CMK (cell line): ENCODE measurements at regions not wholly inside any gene's neighbourhood (a gene's known extent, or its start where the extent isn't known, plus 50 kb on each side); places are given as distances from the start of the nearest gene placed in this dataset.

Experiments
- DNase-seq: peaks from one replicate; pipeline ENCODE4 v3.0.0-alpha.2; 2010; ENCODE audit warnings: low read depth

GRCh38 chr7:26487780-26488515, 196.3 kb downstream of the SNX10 start:
- DNase-seq, result no peak

- no peak for DNase-seq
These were observed 197.7 kb downstream of the SNX10 start for GRCh38 chr7:26489391-26489790.

GRCh38 chr7:26489906-26490639, 198.4 kb downstream of the SNX10 start:
- DNase-seq, result no peak

- DNase-seq, result no peak
These were observed 199.3 kb downstream of the SNX10 start for GRCh38 chr7:26490640-26491624.

GRCh38 chr7:26492816-26493215, 201.2 kb downstream of the SNX10 start:
- no peak for DNase-seq

- DNase-seq, result no peak
These were observed 202.2 kb downstream of the SNX10 start for GRCh38 chr7:26493737-26494428.

- DNase-seq, result no peak
These were observed 203.9 kb downstream of the SNX10 start for GRCh38 chr7:26495569-26495968.

- no peak for DNase-seq
These were observed 206.3 kb downstream of the SNX10 start for GRCh38 chr7:26497801-26498596.

- no peak for DNase-seq
These were observed 207.7 kb downstream of the SNX10 start for GRCh38 chr7:26499315-26499897.

- DNase-seq, result no peak
These were observed 209.2 kb downstream of the SNX10 start for GRCh38 chr7:26500749-26501352.

GRCh38 chr7:26504411-26505120, 212.9 kb downstream of the SNX10 start:
- peak; percentile 14 for DNase-seq

GRCh38 chr7:26506196-26506595, 214.5 kb downstream of the SNX10 start:
- no peak for DNase-seq

- no peak for DNase-seq
These were observed 215.7 kb downstream of the SNX10 start for GRCh38 chr7:26507108-26507987.

GRCh38 chr7:26508481-26508880, 216.8 kb downstream of the SNX10 start:
- no peak for DNase-seq

GRCh38 chr7:26508917-26509316, 217.3 kb downstream of the SNX10 start:
- no peak for DNase-seq

GRCh38 chr7:26510231-26510957, 218.7 kb downstream of the SNX10 start:
- no peak for DNase-seq

GRCh38 chr7:26511866-26512265, 220.2 kb downstream of the SNX10 start:
- DNase-seq, result no peak

GRCh38 chr7:26512737-26513136, 221.1 kb downstream of the SNX10 start:
- DNase-seq, result no peak
